GM12872 (cell line): ENCODE measurements at regions not wholly inside any gene's neighbourhood (a gene's known extent, or its start where the extent isn't known, plus 50 kb on each side); places are given as distances from the start of the nearest gene placed in this dataset.

ENCODE experiments used
- TF ChIP-seq, protein P1 (sequence below): IDR thresholded peaks from 3 replicates; pipeline ENCODE4 v1.5.1; 2011; ENCODE audit warnings: low read depth, mild to moderate bottlenecking, low read length, moderate library complexity; ENCODE audit not compliant: insufficient read depth

DNA sequence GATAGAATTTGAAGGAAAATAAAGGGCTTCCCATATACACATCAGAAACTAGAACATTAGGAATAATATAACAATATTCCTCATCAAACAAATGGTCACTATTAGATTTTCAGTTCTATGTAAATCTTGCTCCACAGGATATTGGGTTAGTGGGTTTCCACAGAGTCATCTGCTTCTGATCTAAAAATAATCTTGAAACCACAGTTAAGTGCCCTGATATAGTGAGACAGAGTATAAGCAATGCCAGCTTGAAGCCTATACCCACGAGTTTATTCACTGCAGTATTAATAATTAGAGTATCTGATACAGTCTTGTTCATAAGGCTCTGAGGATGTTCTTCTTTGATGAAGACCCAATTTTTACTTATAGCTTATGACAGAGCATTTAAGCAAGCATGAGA lies 74.5 kb upstream of the ATF7IP start:
- TF ChIP-seq, protein P1, sequence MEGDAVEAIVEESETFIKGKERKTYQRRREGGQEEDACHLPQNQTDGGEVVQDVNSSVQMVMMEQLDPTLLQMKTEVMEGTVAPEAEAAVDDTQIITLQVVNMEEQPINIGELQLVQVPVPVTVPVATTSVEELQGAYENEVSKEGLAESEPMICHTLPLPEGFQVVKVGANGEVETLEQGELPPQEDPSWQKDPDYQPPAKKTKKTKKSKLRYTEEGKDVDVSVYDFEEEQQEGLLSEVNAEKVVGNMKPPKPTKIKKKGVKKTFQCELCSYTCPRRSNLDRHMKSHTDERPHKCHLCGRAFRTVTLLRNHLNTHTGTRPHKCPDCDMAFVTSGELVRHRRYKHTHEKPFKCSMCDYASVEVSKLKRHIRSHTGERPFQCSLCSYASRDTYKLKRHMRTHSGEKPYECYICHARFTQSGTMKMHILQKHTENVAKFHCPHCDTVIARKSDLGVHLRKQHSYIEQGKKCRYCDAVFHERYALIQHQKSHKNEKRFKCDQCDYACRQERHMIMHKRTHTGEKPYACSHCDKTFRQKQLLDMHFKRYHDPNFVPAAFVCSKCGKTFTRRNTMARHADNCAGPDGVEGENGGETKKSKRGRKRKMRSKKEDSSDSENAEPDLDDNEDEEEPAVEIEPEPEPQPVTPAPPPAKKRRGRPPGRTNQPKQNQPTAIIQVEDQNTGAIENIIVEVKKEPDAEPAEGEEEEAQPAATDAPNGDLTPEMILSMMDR: no peak

DNA sequence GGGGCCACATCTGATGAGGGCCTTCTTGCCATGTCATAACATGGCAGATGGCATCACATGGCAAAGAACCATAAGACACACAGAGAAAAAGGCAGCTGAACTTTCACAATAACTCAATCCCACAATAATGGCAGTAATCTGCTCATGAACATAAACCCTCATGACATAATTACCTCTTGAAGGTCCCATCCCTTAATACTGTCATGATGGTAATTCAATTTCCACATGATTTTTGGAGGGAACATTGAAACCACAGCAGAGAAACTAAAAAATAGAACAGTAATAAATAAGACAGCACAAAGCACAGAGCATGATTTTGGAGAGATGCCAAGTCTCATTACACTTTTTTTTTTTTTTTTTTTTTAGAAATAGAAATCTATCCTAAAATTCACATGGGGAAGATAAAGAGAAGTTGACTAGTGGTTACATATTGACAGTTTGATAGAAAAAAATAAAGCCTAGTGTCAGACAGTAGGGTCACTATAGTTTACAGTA lies 61.8 kb upstream of the ATF7IP start:
- TF ChIP-seq, protein P1: no peak

DNA sequence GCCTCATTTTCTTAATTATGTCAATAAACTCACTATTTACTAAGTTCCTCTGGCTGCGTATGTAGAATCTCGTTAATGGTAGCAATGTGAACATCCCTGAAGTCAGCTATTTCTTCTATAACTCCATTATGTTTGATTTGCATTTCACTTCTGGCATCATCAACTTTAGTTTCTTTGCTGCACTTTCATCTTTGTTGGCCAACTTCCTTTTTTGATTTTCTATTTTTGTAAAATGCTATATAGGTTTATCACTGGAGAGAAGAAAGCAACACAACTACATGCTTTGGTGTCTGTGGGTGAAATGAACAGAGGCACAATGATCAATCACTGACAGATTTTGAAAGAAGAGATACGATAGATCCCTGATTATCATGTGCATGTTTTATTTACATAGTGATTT lies 58.5 kb upstream of the ATF7IP start:
- TF ChIP-seq, protein P1: no peak

DNA sequence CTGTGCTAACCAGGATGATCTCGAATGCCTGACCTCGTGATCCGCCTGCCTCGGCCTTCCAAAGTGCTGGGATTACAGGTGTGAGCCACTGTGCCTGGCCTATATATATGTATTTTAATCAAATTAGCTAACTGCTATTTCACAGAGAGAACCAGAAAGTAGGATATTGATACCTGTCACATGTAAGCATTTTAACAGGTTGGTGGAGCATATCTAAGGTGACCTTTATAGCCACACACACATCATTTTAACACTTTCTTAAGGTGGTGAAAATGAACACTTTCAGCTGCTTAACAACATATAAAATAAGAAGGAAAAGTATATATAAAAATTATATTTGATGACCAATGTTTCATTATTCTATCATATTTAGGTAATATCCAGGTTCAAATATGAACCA lies 57.0 kb upstream of the ATF7IP start:
- TF ChIP-seq, protein P1: no peak

DNA sequence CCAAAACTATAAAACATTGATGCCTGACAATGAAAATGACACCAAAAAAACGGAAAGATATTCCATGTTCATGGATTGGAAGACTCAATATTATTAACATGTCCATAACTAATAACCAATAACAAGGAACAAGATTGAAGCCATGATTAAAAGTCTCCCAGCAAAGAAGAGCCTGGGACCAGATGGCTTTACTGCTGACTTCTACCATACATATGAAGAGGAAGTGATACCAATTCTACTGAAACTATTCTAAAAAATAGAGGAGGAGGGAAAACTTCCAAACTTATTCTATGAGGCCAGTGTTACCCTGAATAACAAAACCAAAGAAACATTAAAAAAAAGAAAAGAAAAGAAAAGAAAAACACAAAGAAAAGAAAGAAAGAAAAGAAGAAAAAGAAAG lies 54.6 kb upstream of the ATF7IP start:
- TF ChIP-seq, protein P1: no peak

DNA sequence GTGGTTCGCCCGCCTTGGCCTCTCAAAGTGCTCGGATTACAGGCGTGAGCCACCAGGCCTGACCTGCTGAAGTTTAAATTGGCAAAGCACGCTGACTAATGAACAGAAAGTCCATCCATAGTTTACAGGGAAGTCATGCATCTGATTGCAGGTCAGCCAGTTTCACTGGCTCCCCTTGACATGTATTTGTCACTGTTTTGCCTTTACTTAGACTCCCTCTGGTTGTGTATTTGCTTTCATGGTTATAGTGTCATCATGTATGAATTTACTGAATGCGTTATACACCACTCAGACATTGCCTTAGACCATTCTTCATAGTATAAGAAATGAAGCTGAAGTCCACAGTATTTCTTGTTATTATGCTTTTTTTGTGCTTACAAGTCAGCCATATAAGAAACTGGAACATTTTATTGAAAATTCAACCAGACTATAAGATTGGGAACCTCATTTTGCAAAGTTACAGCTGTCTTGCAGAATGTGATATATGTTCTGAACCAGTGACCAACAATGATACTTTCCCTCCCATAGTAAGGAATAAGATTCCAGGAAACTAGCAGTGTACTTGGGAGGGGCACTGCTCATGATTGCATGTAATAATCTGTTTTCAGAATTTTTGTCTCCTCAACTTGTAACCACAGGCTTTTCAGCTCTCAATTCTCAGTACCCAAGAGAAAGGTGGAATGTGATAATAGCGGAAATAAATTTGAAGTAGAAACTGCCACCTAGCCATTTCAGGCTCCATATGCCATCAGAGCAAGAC lies 51.9 kb upstream of the ATF7IP start:
- TF ChIP-seq, protein P1: no peak

DNA sequence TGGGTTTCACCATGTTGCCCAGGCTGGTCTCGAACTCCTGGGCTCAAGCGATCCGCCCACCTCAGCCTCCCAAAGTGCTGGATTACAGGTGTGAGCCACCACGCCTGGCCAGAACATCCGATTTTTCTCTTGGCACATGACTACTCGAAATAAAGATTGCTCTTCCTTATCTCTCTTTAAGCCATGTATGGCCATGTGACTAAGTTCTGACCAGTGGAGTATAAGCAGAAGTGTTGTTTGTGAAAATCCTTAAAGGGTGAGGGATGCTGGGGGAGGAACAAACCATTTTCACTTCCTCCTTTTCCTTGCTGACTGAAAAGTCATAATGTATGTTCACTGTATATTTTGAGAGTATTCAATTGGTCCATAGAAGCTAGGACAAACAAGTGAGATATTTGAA lies 50.7 kb upstream of the ATF7IP start:
- TF ChIP-seq, protein P1: no peak
